ENCODE measurements at regions not wholly inside any gene's neighbourhood (a gene's known extent, or its start where the extent isn't known, plus 50 kb on each side); places are given as distances from the start of the nearest gene placed in this dataset.
A peak's percentile ranks its signal among the peaks of the same experiment; 100 is the strongest.

DNA sequence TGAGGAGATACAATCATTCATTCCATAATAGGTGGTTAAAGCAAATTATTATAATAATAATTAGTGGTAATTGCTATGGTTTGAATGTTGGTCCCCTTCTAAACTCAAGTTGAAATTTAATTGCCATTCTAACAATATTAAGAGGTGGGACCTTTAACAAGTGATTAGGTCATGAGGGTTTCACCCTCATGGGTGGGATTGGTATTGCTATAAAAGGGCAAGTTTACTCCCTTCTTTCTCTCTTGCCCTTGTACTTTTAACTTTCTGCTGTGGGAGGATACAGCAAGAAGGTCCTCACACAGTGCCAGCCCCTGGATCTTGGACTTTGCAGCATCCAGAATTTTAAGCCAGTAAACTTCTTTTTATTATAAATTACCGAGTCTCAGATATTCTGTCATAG lies 101.9 kb upstream of the PARP8 start:
- Histone ChIP-seq H2AFZ (ENCODE audit: control insufficient read depth, low read length) (no peak overlapping the region), H4K20me1 (ENCODE audit: control insufficient read depth, extremely low read depth, insufficient read depth, low read length) (no peaks in the 10 kb centered on the region), H3K9ac (ENCODE audit: control insufficient read depth, extremely low read depth, insufficient read depth, low read length) (no peak overlapping the region), H3K27me3 (ENCODE audit: control insufficient read depth, extremely low read depth, insufficient read depth, low read length) (no peaks in the 10 kb centered on the region), H3K79me2 (ENCODE audit: control insufficient read depth, insufficient read depth, low read length) (no peaks in the 10 kb centered on the region), H3K9me1 (ENCODE audit: control insufficient read depth, extremely low read depth, insufficient read depth, low read length) (no peaks in the 10 kb centered on the region), H3K4me2 (ENCODE audit: control insufficient read depth, extremely low read depth, insufficient read depth, low read depth, low read length) (no peak overlapping the region), H3K27ac (ENCODE audit: control insufficient read depth, insufficient read depth, low read length) (no peak overlapping the region), H3K4me1 (ENCODE audit: control insufficient read depth, extremely low read depth, insufficient read depth, low read length) (peaks cover 4% of the 10 kb centered on the region), H3K4me3 (ENCODE audit: control insufficient read depth in 2 of 3, extremely low read depth in 1 of 3, insufficient read depth in 2 of 3, low read depth in 1 of 3, low read length in 3 of 3) (no peak overlapping the region), H3K36me3 (ENCODE audit: control insufficient read depth in 2 of 2, extremely low read depth in 1 of 2, insufficient read depth in 2 of 2, low read length in 2 of 2) (no peaks in the 10 kb centered on the region), H3K9me3 (ENCODE audit: control insufficient read depth, low read depth, low read length) (no peaks in the 10 kb centered on the region)
- TF ChIP-seq EZH2 (IDR thresholded peaks at IDR 0.05; ENCODE audit: low read length): no peak
- TF ChIP-seq, protein P1, sequence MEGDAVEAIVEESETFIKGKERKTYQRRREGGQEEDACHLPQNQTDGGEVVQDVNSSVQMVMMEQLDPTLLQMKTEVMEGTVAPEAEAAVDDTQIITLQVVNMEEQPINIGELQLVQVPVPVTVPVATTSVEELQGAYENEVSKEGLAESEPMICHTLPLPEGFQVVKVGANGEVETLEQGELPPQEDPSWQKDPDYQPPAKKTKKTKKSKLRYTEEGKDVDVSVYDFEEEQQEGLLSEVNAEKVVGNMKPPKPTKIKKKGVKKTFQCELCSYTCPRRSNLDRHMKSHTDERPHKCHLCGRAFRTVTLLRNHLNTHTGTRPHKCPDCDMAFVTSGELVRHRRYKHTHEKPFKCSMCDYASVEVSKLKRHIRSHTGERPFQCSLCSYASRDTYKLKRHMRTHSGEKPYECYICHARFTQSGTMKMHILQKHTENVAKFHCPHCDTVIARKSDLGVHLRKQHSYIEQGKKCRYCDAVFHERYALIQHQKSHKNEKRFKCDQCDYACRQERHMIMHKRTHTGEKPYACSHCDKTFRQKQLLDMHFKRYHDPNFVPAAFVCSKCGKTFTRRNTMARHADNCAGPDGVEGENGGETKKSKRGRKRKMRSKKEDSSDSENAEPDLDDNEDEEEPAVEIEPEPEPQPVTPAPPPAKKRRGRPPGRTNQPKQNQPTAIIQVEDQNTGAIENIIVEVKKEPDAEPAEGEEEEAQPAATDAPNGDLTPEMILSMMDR (optimal IDR thresholded peaks at IDR 0.05 in 1 of 3, IDR thresholded peaks at IDR 0.05 in 1 of 3, conservative IDR thresholded peaks at IDR 0.05 in 1 of 3; ENCODE audit: extremely low read depth in 1 of 3, insufficient read depth in 2 of 3, low read length in 3 of 3): no peak
- FAIRE-seq (no peak), DNase-seq (ENCODE audit: low read depth, low spot score) (no peak)
- dilution Hi-C loops (cut with MboI; ENCODE audit: extremely low pct_ligation_motif_present, low sequenced_read_pairs): no loop called here

- dilution Hi-C loops (cut with MboI; ENCODE audit: extremely low pct_ligation_motif_present, low sequenced_read_pairs): no loop called here
- Histone ChIP-seq H3K36me3 (ENCODE audit: control insufficient read depth in 2 of 2, extremely low read depth in 1 of 2, insufficient read depth in 2 of 2, low read length in 2 of 2) (no peaks in the 10 kb centered on the region), H3K4me3 (ENCODE audit: control insufficient read depth in 2 of 3, extremely low read depth in 1 of 3, insufficient read depth in 2 of 3, low read depth in 1 of 3, low read length in 3 of 3) (no peak overlapping the region), H3K27ac (ENCODE audit: control insufficient read depth, insufficient read depth, low read length) (no peak overlapping the region), H3K4me1 (ENCODE audit: control insufficient read depth, extremely low read depth, insufficient read depth, low read length) (no peaks in the 10 kb centered on the region), H3K9ac (ENCODE audit: control insufficient read depth, extremely low read depth, insufficient read depth, low read length) (no peak overlapping the region), H3K27me3 (ENCODE audit: control insufficient read depth, extremely low read depth, insufficient read depth, low read length) (no peaks in the 10 kb centered on the region), H2AFZ (ENCODE audit: control insufficient read depth, low read length) (peak overlapping the region; percentile 61), H3K9me1 (ENCODE audit: control insufficient read depth, extremely low read depth, insufficient read depth, low read length) (no peaks in the 10 kb centered on the region), H4K20me1 (ENCODE audit: control insufficient read depth, extremely low read depth, insufficient read depth, low read length) (no peaks in the 10 kb centered on the region), H3K4me2 (ENCODE audit: control insufficient read depth, extremely low read depth, insufficient read depth, low read depth, low read length) (no peak overlapping the region), H3K79me2 (ENCODE audit: control insufficient read depth, insufficient read depth, low read length) (no peaks in the 10 kb centered on the region), H3K9me3 (ENCODE audit: control insufficient read depth, low read depth, low read length) (no peaks in the 10 kb centered on the region)
- TF ChIP-seq, protein P1 (optimal IDR thresholded peaks at IDR 0.05 in 1 of 3, IDR thresholded peaks at IDR 0.05 in 1 of 3, conservative IDR thresholded peaks at IDR 0.05 in 1 of 3; ENCODE audit: extremely low read depth in 1 of 3, insufficient read depth in 2 of 3, low read length in 3 of 3): no peak
- no peak for TF ChIP-seq EZH2 (IDR thresholded peaks at IDR 0.05; ENCODE audit: low read length)
- FAIRE-seq: no peak
- no peak for DNase-seq (ENCODE audit: low read depth, low spot score)
These were observed 92.3 kb upstream of the PARP8 start for GRCh38 chr5:50574121-50574520.

Data from keratinocyte (primary cell).